Muscle of leg (tissue), 3 donors: ENCODE measurements at regions not wholly inside any gene's neighbourhood (a gene's known extent, or its start where the extent isn't known, plus 50 kb on each side); places are given as distances from the start of the nearest gene placed in this dataset.
A peak's percentile ranks its signal among the peaks of the same experiment; 100 is the strongest.

Experiments
- DNase-seq: peaks from one replicate; pipeline ENCODE4 v3.0.0; 2013
- H3K27ac ChIP-seq: one replicate; pipeline ENCODE4 v1.5.1; 2013; ENCODE audit warnings: mild to moderate bottlenecking, low read length, control low read depth
- H3K27me3 ChIP-seq: one replicate; pipeline ENCODE4 v1.6.1; 2013; ENCODE audit warnings: low read length; ENCODE audit not compliant: control insufficient read depth, insufficient read depth
- H3K36me3 ChIP-seq: one replicate; pipeline ENCODE4 v1.6.1; 2013; ENCODE audit warnings: low read length; ENCODE audit not compliant: control insufficient read depth, insufficient read depth
- H3K4me1 ChIP-seq: one replicate; pipeline ENCODE4 v1.6.1; 2013; ENCODE audit warnings: low read length; ENCODE audit not compliant: control insufficient read depth, insufficient read depth
- H3K4me3 ChIP-seq: one replicate; pipeline ENCODE4 v1.5.1; 2013; ENCODE audit warnings: low read length, control low read depth
- H3K9me3 ChIP-seq: replicated peaks from 2 replicates; pipeline ENCODE4 v1.6.1; 2013; ENCODE audit warnings: low read depth, low read length; ENCODE audit not compliant: control insufficient read depth
- WGBS: methylation state at CpG from one replicate; pipeline ENCODE4 v1.1.5; 2013; ENCODE audit warnings: missing lambda C conversion rate; ENCODE audit not compliant: insufficient coverage; 5-methylcytosine and 5-hydroxymethylcytosine counted together

GRCh38 chr7:67604461-67605386 lies 608.1 kb downstream of the TYW1 start:
- no peak for DNase-seq
- Histone ChIP-seq H3K36me3 (no peaks in the 10 kb centered on the region), H3K27me3 (peaks cover 6% of the 10 kb centered on the region), H3K4me1 (peaks cover 2% of the 10 kb centered on the region), H3K27ac (no peak overlapping the region), H3K4me3 (no peak overlapping the region), H3K9me3 (peaks cover 7% of the 10 kb centered on the region)
- 63% methylated on average over 1 of the region's 2 CpGs for WGBS

- no peak overlapping the region for H3K4me3 ChIP-seq
- WGBS, result 50% methylated on average over 1 of the region's 3 CpGs
- no peaks in the 10 kb centered on the region for H3K4me1 ChIP-seq
- H3K27me3 ChIP-seq, result peaks cover 5% of the 10 kb centered on the region
- no peak overlapping the region for H3K27ac ChIP-seq
- H3K9me3 ChIP-seq, result peaks cover 16% of the 10 kb centered on the region
- H3K36me3 ChIP-seq, result no peaks in the 10 kb centered on the region
- no peak for DNase-seq
These were observed 612.2 kb downstream of the TYW1 start for GRCh38 chr7:67608806-67609205.

DNA sequence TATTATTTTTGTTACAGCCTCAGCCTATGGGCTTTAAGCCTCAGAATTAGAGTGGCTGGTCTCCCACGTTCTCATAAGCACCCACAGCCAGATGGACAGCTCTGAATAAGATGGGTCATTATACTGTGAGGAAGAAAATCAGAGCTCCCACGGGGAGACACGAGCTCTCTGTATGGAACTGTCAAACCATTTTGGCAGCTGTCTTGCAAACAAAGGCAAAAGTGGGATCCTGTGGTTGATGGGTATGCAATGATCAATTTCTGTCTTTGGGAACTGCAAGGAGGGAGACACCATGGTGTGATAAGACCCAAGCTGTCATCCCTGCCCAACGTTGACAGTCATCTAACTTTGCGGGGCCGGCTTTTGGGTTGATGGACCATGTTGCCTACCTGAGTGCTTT lies 614.3 kb downstream of the TYW1 start:
- 81% methylated on average over 5 of the region's 6 CpGs for WGBS
- no peak overlapping the region for H3K27ac ChIP-seq
- H3K27me3 ChIP-seq, result peaks cover 5% of the 10 kb centered on the region
- DNase-seq, result no peak
- H3K4me1 ChIP-seq, result no peaks in the 10 kb centered on the region
- H3K36me3 ChIP-seq, result no peaks in the 10 kb centered on the region
- H3K9me3 ChIP-seq, result peaks cover 10% of the 10 kb centered on the region
- H3K4me3 ChIP-seq, result no peak overlapping the region

DNA sequence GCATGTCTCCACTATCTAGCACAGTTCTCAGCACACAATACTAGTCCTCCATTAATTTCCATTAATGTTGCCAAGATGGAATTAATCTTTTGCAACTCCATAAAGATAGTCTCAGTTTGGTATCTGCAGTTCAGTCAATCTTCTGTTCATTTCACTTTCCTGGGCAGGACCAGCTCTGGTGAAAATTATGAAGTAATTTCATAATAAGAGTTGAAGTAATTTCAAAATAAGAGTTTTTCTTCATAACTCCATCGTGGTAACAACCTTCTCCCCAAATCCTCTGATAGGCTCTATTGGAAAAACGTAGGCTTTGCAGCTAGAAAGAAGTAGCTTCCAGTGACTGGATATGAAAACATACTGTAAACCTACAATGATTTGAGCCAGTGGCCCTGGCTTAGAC lies 618.2 kb downstream of the TYW1 start:
- H3K9me3 ChIP-seq, result peaks cover 10% of the 10 kb centered on the region
- no peak overlapping the region for H3K4me3 ChIP-seq
- no peak for DNase-seq
- H3K27me3 ChIP-seq, result peaks cover 5% of the 10 kb centered on the region
- no CpG with 5 or more reads among the region's 2 CpGs for WGBS
- peaks cover 9% of the 10 kb centered on the region for H3K4me1 ChIP-seq
- no peak overlapping the region for H3K27ac ChIP-seq
- no peaks in the 10 kb centered on the region for H3K36me3 ChIP-seq

DNA sequence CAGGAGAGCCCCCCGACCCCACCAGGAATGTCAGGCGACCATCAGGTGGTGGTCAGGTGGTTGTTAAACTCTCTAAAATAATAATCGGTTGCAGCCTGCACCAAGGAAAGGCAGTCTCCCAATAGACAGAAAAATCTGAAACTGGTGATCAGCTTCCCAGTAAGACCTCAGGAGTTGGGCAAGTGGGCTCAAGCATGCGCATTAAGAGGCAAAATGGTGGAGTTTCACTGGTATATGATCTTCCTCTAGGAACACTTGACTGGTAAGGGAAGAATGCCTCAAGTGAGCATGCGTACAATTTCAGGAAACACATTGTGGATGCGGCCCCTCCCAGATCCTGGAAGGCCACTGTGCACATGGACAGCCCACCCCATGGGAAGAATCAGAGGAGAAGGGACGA lies 619.9 kb downstream of the TYW1 start:
- Histone ChIP-seq H3K27ac (no peak overlapping the region), H3K36me3 (no peaks in the 10 kb centered on the region), H3K4me3 (no peak overlapping the region), H3K27me3 (peaks cover 13% of the 10 kb centered on the region), H3K9me3 (peaks cover 10% of the 10 kb centered on the region), H3K4me1 (peaks cover 9% of the 10 kb centered on the region)
- 70% methylated on average over 4 of the region's 7 CpGs for WGBS
- DNase-seq, result no peak

DNA sequence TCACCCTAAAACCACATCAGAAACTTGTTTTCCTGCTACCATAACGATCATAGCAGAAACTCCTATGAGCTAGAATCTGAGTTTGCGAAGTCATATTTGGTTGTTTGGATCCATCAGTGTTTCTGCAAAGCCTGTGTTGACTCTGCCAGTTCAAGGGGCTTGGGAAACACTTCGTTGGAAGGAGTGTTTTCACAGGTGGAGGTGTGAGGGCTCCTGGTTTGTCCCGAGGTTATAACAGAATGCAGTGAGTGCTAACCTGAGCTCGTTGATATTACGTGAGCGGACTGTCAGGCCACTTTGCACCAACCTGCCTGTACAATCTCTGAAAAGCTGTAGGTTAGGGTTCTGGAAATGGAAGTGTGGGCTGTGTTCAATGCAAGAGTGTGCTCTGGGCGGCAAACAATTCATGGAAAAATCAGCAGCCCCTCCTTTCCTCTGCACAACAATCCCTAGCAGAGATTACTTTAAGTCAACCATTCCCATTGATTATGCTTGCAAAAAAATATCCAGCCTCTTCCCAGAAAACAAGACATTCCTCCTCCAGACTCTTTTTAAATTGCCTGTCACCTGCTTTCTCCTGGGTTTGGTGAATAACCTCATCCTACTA lies 622.0 kb downstream of the TYW1 start:
- Histone ChIP-seq H3K27me3 (peaks cover 23% of the 10 kb centered on the region), H3K36me3 (no peaks in the 10 kb centered on the region), H3K4me3 (no peak overlapping the region), H3K27ac (peak overlapping the region; percentile 51), H3K4me1 (peaks cover 9% of the 10 kb centered on the region), H3K9me3 (no peaks in the 10 kb centered on the region)
- WGBS, result 33% methylated on average over 6 of the region's 8 CpGs
- no peak for DNase-seq

- Histone ChIP-seq H3K9me3 (no peaks in the 10 kb centered on the region), H3K36me3 (no peaks in the 10 kb centered on the region), H3K27me3 (peaks cover 23% of the 10 kb centered on the region), H3K27ac (peak overlapping the region; percentile 51), H3K4me1 (peaks cover 9% of the 10 kb centered on the region), H3K4me3 (no peak overlapping the region)
- WGBS, result 1% methylated on average over 8 of the region's 11 CpGs
- peak; percentile 96 for DNase-seq
These were observed 622.5 kb downstream of the TYW1 start for GRCh38 chr7:67619175-67619574.

- no peaks in the 10 kb centered on the region for H3K36me3 ChIP-seq
- H3K27ac ChIP-seq, result no peak overlapping the region
- 100% methylated on average over 2 of the region's 12 CpGs for WGBS
- no peak for DNase-seq
- no peaks in the 10 kb centered on the region for H3K9me3 ChIP-seq
- peaks cover 11% of the 10 kb centered on the region for H3K4me1 ChIP-seq
- H3K27me3 ChIP-seq, result peaks cover 25% of the 10 kb centered on the region
- H3K4me3 ChIP-seq, result no peak overlapping the region
These were observed 623.7 kb downstream of the TYW1 start for GRCh38 chr7:67620216-67620933.

GRCh38 chr7:67621704-67622103 lies 625.1 kb downstream of the TYW1 start:
- Histone ChIP-seq H3K4me1 (peaks cover 14% of the 10 kb centered on the region), H3K4me3 (no peak overlapping the region), H3K27ac (no peak overlapping the region), H3K9me3 (no peaks in the 10 kb centered on the region), H3K36me3 (no peaks in the 10 kb centered on the region), H3K27me3 (peaks cover 27% of the 10 kb centered on the region)
- 82% methylated on average over 2 of the region's 3 CpGs for WGBS
- no peak for DNase-seq

- no peaks in the 10 kb centered on the region for H3K9me3 ChIP-seq
- H3K27ac ChIP-seq, result no peak overlapping the region
- 4% methylated on average over 12 of the region's 15 CpGs for WGBS
- H3K4me1 ChIP-seq, result peaks cover 5% of the 10 kb centered on the region
- peaks cover 28% of the 10 kb centered on the region for H3K27me3 ChIP-seq
- H3K4me3 ChIP-seq, result peak overlapping the region; percentile 9
- no peaks in the 10 kb centered on the region for H3K36me3 ChIP-seq
- peak; percentile 88 for DNase-seq
These were observed 628.7 kb downstream of the TYW1 start for GRCh38 chr7:67625257-67625737.
